NT2/D1 (cell line): ENCODE measurements at regions not wholly inside any gene's neighbourhood (a gene's known extent, or its start where the extent isn't known, plus 50 kb on each side); places are given as distances from the start of the nearest gene placed in this dataset.
"Not testable (repeated sequence)": the region's sequence is repeated elsewhere in the genome, so short reads cannot be mapped to it uniquely, and the experiment has no call there.

Experiments
- DNase-seq: peaks from one replicate; pipeline ENCODE4 v3.0.0-alpha.2; 2011; ENCODE audit warnings: low read depth, low spot score
- H3K27me3 ChIP-seq: 2 replicates; pipeline ENCODE4 v1.6.0; 2011; ENCODE audit warnings: mild to moderate bottlenecking; ENCODE audit not compliant: insufficient read length, insufficient read depth
- H3K36me3 ChIP-seq: 2 replicates; pipeline ENCODE4 v1.6.1; 2011; ENCODE audit warnings: mild to moderate bottlenecking, low read length, mixed read lengths; ENCODE audit not compliant: insufficient read depth, insufficient read length
- H3K4me1 ChIP-seq: 2 replicates; pipeline ENCODE4 v1.5.1; 2011; ENCODE audit not compliant: insufficient read depth, insufficient read length
- H3K4me3 ChIP-seq: 2 replicates; pipeline ENCODE4 v1.5.1; 2011; ENCODE audit warnings: low read depth; ENCODE audit not compliant: insufficient read length
- H3K9ac ChIP-seq: 2 replicates; pipeline ENCODE4 v1.6.0; 2011; ENCODE audit warnings: low read depth; ENCODE audit not compliant: insufficient read length
- H3K9me3 ChIP-seq: 2 replicates; pipeline ENCODE4 v1.5.1; 2011; ENCODE audit warnings: mild to moderate bottlenecking, low read length; ENCODE audit not compliant: insufficient read depth
- SUZ12 ChIP-seq: IDR thresholded peaks from 2 replicates; pipeline ENCODE4 v1.6.1; 2011; ENCODE audit not compliant: insufficient read length, insufficient read depth; ENCODE audit errors: extremely low read depth
- YY1 ChIP-seq: IDR thresholded peaks from 2 replicates; pipeline ENCODE4 v1.6.1; 2011; ENCODE audit not compliant: insufficient read length, insufficient read depth
- ZNF274 ChIP-seq: IDR thresholded peaks from 2 replicates; pipeline ENCODE4 v1.6.1; 2011; ENCODE audit warnings: mild to moderate bottlenecking, low read depth, low read length

- no peaks in the 10 kb centered on the region for H3K4me1 ChIP-seq
- TF ChIP-seq ZNF274 (no peak), YY1 (no peak), SUZ12 (no peak)
- no peaks in the 10 kb centered on the region for H3K27me3 ChIP-seq
- no peak for DNase-seq
- no peaks in the 10 kb centered on the region for H3K36me3 ChIP-seq
- no peak overlapping the region for H3K4me3 ChIP-seq
- H3K9ac ChIP-seq: no peak overlapping the region
- no peaks in the 10 kb centered on the region for H3K9me3 ChIP-seq
Observed at GRCh38 chr4:188657365-188657764, 518.1 kb downstream of the TRIML1 start.

- DNase-seq: no peak
- Histone ChIP-seq H3K36me3 (no peaks in the 10 kb centered on the region), H3K9ac (no peak overlapping the region), H3K27me3 (no peaks in the 10 kb centered on the region), H3K9me3 (no peaks in the 10 kb centered on the region), H3K4me3 (no peak overlapping the region), H3K4me1 (no peaks in the 10 kb centered on the region)
- TF ChIP-seq YY1 (no peak), SUZ12 (no peak), ZNF274 (no peak)
Observed at GRCh38 chr4:188658958-188659522, 519.8 kb downstream of the TRIML1 start.

DNA sequence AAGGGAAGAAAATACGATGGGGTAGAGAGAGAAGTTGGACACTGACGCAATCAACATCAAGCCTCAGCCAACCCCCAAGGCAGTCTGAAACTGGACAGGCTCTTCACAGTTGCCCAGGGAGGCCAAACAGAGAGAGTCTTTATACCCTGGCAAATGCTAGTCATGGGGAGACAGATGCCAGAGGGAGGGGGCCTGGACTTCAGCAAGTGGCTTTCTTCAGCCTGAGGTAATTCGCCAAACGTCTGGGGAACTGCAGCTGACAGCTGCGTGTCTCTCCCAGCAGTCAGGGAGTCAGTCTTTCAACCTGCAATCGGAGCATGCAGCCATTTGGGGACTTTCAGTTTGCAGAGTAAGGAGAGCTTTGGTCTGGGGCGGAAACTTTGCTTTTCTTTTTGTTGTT lies 521.6 kb downstream of the TRIML1 start:
- no peak for TF ChIP-seq YY1
- TF ChIP-seq SUZ12: no peak
- TF ChIP-seq ZNF274: no peak
- no peak for DNase-seq
- no peaks in the 10 kb centered on the region for H3K9me3 ChIP-seq
- H3K4me3 ChIP-seq: no peak overlapping the region
- no peaks in the 10 kb centered on the region for H3K27me3 ChIP-seq
- no peaks in the 10 kb centered on the region for H3K36me3 ChIP-seq
- H3K4me1 ChIP-seq: no peaks in the 10 kb centered on the region
- H3K9ac ChIP-seq: no peak overlapping the region

DNA sequence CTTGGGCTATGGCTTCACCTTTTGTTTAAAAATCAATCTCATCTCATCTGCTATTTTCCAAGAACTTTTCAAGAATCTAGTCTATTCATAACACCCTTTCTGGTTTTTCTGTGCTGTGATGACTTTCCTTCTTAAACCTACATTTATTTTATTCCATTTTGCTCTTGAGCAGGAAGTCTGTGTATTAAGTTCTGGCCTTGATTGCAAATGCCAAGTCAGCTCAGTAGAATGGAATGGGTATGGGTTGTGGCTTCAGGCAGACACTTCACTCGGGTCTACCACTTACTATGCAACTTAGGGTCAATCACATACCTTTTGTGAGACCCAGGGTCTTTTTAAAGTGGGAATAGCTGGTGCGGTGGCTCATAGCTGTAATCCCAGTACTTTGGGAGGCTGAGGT lies 522.3 kb downstream of the TRIML1 start:
- Histone ChIP-seq H3K9me3 (no peaks in the 10 kb centered on the region), H3K27me3 (no peaks in the 10 kb centered on the region), H3K9ac (no peak overlapping the region), H3K4me3 (no peak overlapping the region), H3K36me3 (no peaks in the 10 kb centered on the region), H3K4me1 (no peaks in the 10 kb centered on the region)
- DNase-seq: no peak
- TF ChIP-seq YY1: no peak
- no peak for TF ChIP-seq ZNF274
- TF ChIP-seq SUZ12: no peak

GRCh38 chr4:188663369-188663768 lies 524.1 kb downstream of the TRIML1 start:
- no peaks in the 10 kb centered on the region for H3K4me1 ChIP-seq
- no peak for TF ChIP-seq SUZ12
- no peak for TF ChIP-seq ZNF274
- TF ChIP-seq YY1: no peak
- no peaks in the 10 kb centered on the region for H3K27me3 ChIP-seq
- no peaks in the 10 kb centered on the region for H3K9me3 ChIP-seq
- no peak overlapping the region for H3K4me3 ChIP-seq
- H3K9ac ChIP-seq: no peak overlapping the region
- no peaks in the 10 kb centered on the region for H3K36me3 ChIP-seq
- no peak for DNase-seq

DNA sequence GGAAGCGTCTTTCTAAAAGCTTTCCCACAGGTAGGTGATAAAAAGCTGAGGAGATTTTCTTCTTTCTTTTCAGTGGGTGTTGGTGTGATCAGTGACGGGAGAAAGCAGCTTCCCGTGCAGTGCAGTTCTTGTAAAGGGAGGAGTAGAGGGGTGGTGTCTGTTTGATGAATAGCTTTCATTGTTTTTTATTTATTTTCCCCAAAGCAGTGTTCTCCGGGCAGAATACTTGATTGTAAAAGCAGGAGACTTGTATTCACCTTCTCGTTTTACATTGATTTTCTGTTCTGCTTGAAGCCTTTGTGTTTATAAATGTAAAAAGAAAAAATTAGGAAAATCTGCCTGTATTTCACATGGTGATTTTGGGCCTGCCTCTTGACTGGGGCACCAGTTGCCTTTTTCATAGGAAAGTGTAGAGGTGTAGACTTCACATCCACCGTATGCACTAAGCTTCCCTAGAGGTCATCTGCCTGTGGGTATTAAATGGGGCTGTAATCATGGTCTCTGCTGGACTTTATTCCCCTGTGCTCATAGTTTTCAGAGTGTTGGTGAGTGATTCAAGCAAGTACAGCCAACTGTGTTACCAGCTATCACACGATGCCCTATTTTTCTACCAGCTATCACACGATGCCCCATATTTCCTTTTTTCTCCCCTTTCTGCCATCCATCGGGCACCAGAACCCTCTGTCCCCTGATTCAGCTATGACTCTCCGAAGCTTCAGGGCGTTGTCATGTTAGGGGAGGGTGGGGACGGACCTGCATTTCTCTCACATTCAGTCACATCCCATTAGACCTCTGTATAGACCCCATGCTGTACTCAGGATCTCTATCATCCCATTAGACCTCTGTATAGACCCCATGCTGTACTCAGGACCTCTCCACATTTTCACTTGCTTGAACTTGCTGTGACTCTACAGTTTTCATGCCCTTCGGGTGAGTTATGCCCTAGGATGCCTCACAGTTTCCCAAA lies 526.5 kb downstream of the TRIML1 start:
- Histone ChIP-seq H3K4me3 (no peak overlapping the region), H3K27me3 (no peaks in the 10 kb centered on the region), H3K9ac (no peak overlapping the region), H3K36me3 (no peaks in the 10 kb centered on the region), H3K4me1 (no peaks in the 10 kb centered on the region), H3K9me3 (no peaks in the 10 kb centered on the region)
- TF ChIP-seq ZNF274 (no peak), SUZ12 (no peak), YY1 (no peak)
- no peak for DNase-seq

GRCh38 chr4:188678691-188679090 lies 539.5 kb downstream of the TRIML1 start:
- DNase-seq, H3K4me3 ChIP-seq, H3K9me3 ChIP-seq, H3K9ac ChIP-seq, H3K4me1 ChIP-seq, H3K27me3 ChIP-seq, H3K36me3 ChIP-seq: not testable (repeated sequence)
